GM18519 (cell line): ENCODE measurements at regions not wholly inside any gene's neighbourhood (a gene's known extent, or its start where the extent isn't known, plus 50 kb on each side); places are given as distances from the start of the nearest gene placed in this dataset.

Source experiments
- ATAC-seq: cut with Tn5 transposase; IDR thresholded peaks from one replicate; pipeline ENCODE4 v1.9.1; 2021; ENCODE audit warnings: mild to moderate bottlenecking, moderate library complexity; ENCODE audit not compliant: unreplicated experiment, low FRiP score

GRCh38 chr3:72595927-72596610 is 252.2 kb downstream of the SHQ1 start:
- ATAC-seq, result no peak

GRCh38 chr3:72595376-72595775 is 252.9 kb downstream of the SHQ1 start:
- ATAC-seq, result no peak

DNA sequence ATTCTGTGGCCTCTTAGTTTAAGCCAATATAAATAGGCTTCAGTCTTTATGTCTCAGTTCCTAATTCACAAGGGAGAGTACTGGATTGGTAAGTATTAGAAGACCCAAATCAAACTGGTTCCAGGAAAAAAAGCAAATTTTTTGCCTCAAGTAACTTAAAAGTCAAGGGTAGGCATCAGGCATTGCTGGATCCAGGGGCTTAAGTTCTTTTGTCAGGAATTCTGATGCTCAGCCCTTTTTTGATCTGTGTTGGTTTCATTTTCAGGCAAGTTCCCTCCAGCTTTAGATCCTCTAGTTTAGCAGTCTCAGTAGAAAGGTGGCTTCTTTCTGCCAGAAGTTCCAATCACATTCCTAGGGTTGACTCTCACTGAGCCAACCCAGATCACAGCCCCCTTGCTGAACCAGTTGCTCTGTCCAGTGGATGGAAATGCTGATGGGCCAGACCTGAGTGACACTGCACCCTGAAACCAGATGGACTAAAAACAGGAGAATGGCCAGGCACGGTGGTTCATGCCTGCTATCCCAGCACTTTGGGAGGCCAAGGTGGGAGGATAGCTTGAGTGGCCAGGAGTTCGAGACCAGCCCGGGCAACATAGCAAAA is 253.5 kb downstream of the SHQ1 start:
- no peak for ATAC-seq

DNA sequence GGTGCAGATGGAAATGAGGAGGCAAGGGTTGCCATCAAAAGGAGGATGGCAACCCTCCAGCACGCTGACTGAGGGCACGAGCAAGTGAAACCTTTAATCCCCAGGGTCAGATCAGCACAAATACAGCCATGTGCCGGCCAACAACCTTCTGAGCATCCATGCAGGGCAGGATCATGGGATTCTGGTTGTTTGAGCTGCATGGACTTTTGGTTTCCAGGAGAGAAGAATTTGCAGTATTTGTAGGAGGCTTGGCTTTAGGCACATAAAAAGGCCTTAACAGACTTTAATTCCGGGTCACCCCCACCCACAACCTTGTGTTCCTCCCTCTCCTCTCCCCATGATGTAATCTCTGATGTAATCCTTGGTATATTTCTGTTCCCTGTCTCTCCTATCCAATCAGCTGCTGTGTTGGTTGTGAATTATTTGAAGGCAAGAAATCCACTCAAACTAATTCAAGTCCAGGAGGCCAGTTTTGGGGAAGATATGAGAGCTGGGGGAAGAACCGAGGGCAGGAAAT is 254.3 kb downstream of the SHQ1 start:
- no peak for ATAC-seq

DNA sequence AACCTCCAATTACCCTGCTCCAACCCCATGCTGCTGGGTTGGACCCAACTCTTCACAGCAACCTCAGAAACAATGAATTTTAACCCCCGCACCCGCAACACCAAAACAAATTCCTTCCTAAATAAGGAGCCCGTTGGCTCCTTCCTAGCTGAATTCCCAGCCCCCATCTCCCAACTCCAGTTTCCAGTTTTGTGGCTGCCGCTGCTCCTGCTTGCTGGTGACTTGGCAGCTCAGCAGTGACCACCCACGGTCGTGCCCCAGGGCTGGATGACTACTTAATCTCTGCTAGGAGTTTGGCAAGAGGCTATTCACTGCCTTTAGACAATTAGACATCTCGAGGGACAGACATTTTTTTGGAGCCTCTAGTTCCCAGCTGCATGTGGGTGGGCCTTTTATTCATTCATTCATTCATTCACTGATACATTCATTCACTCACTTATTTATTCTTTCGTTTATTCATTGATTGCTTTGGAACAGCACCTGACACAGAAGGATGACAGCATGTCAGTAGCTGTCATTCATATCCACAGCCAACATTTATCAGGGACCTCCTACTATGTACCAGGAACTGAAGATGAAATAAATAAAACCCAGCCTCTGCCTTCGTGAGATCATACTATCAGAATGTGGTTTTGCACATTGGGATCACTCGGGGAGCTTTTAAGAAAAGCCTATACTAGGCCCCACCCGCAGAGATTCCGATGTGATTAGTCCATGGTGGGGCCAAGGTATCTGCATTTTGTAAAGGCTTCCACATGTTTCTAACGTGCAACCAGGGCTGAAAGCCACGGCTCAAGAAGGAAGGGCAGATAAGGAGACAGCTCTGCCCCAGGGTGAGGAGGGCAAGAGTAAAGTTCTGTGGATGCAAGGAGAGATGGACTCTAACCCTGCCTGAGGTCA is 256.5 kb downstream of the SHQ1 start:
- no peak for ATAC-seq

DNA sequence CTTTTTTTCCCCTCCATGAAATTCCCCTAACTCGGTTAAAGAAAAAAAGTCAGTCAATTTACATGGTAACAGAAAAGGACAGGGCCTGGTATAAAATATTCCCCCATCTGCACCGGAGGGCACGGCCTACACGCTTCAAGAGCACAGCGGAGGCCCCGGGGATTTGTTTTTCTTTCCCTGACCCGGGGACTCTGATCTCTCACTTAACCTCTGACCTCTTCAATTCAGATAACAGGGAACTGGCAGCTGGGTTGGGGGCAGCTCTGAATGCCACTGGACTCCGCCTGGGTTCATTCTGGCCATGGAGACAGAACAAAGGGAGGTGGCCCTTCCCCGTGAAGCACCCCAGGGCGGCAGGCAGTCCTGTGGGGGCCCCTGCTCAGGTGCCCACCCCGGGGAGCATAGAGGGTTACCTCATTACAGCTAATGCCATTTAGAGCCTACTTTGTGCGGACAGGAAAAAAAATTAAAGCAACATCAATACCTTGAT is 257.5 kb downstream of the SHQ1 start:
- ATAC-seq, result no peak

GRCh38 chr3:72587282-72587681 is 261.0 kb downstream of the SHQ1 start:
- ATAC-seq, result no peak

- no peak for ATAC-seq
Measured at GRCh38 chr3:72586694-72587093, 261.6 kb downstream of the SHQ1 start.

DNA sequence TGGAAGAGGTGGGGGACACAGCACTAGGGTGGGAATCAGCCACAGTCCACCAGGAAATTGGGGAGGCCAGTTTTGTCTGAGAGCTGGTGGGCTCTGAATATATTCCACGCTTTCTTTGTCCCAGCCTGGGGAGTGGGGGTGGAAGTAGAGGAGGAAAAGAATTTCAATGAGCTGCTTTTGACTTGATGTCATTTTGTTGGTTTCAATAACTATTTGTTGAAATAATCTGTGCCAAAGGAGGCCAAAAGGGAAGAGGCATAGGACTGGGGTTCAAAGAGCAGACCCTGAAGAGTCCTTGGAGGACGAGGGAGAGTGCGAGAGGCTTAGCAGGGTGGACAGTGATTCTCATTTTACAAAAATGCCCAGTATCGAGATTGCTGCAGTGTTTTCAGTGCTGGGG is 262.3 kb downstream of the SHQ1 start:
- ATAC-seq, result no peak

DNA sequence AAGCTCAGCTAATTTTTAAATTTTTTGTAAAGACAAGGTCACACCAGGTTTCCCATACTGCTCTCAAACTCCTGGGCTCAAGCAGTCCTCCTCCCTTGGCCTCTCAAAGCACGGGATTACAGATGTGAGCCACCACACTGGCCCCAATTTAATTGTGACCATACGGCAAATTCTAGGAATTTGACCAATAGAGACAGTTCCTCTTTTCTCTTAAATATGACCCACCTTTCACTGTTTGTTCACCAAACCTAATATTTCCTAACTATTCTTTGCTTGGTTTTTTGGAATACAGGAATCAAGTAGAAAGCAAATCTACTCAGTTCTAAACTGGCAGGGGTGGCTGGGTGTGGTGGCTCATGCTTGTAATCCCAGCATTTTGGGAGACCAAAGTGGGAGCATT is 264.0 kb downstream of the SHQ1 start:
- ATAC-seq, result no peak

DNA sequence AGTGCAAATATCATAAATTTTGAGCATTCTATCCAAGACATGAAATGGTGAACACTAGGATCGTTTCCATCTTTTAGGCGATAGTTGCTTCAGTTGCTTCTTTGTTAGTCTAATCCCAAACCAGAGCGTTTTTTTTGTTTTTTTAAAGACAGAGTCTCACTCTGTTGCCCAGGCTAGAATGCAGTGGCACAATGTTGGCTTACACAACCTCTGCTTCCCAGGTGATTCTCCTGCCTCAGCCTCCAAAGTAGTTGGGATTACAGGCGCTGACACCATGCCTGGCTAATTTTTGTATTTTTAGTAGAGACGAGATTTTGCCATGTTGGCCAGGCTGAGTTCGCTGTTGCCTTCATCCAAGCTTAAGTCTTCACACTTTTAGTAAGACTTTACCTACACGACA is 265.3 kb downstream of the SHQ1 start:
- ATAC-seq, result no peak

DNA sequence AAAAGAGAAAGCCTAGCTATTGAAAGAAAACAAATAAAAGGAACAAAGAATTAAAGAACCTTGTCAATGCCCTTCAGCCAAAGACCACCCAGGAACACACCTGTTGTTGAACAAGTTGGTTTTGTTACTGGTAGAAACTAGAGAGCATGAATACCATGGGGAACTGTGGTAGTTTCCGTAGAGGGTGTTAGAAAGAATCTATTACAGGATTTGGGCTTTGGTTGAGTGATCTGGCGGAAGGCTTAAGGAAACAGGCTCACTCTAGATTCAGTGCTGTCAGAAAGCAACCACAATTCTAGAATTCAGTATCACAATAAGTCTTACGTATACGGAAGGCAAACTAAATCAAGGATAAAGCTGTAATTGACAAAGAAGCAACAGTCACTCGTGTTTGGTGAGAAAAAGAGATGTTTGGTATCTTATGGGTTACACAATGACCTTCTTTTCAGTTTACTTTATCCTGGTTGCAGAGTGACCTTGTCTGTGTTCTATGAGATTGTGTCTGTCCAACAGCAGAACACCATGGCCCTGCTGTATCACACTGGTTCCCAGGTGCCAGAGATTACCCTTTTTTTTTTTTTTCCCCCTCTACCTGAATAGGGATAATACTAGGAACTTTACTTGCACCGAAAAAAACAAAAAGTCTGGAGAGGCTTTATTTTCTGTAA is 265.9 kb downstream of the SHQ1 start:
- ATAC-seq, result peak; percentile 98

- ATAC-seq, result no peak
Measured at GRCh38 chr3:72580900-72581299, 267.3 kb downstream of the SHQ1 start.

GRCh38 chr3:72580246-72580756 is 267.9 kb downstream of the SHQ1 start:
- no peak for ATAC-seq

DNA sequence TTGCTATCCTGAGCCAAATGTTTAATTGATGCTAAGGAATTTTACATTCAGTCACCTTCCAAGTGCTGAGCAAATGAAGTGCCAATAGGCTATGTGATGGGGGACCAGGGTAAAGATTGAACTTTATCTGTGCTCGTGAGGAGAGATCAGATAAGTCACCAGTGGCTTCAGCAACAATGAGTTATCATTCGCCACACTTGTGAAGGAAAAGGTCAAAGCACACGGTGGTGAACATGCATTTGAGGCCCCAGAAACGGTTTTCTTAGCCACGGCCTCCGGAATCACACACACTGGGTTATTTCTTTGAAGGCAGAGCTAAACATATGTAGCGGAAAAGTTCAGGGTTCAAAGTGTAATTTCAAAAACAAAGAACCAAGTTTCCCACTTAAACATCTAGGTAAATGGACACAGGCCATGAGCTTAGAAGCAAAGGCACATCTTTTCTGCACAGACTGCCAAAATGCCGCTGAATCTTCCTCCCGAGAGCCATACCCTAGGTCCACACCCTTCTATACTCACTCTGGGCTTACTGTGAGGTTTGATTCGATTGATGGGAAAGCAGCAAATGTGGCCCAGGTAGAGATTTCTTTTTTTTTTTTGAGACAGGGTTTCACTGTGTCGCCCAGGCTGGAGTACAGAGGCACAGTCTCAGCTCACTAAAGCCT is 268.5 kb downstream of the SHQ1 start:
- no peak for ATAC-seq

GRCh38 chr3:72579191-72579580 is 269.1 kb downstream of the SHQ1 start:
- no peak for ATAC-seq

GRCh38 chr3:72577190-72577589 is 271.1 kb downstream of the SHQ1 start:
- no peak for ATAC-seq

- no peak for ATAC-seq
Measured at GRCh38 chr3:72576563-72576962, 271.7 kb downstream of the SHQ1 start.

DNA sequence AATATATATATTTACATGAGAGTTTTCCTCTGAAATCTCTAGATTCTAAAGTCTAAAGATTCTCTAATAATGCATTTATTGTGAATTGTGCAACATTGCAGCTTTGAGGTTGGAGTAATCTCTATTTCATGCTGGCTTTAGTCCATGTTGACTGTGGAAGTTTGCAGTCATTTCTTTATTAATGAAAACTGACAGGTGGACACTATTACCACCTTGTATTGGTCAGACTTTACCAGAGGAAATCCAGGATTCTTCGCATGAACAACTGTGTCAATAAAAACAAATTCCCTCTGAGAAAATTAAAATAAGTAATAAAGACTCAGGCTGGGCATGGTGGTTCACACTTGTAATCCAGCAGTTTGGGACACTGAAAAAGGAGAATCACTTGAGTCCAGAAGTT is 274.1 kb downstream of the SHQ1 start:
- no peak for ATAC-seq

DNA sequence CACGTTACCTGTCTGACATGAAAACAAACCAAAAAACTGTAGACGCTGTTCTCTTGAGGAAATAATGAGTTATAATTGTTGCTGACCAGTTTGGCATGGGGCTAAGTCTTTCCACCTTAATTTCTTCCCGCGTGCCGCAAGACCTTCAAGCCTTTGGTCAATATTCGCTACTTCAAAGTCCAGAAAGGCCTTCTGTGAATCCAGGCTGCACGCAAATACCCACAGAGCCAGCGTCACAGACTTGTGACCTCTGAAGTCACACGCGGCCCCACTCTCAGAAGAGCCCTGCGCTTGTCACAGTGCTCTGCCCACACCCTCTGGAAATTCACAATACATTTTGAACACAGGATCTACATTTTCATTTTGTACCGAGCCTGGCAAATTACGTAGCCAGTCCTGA is 275.2 kb downstream of the SHQ1 start:
- no peak for ATAC-seq
